GM19023 (cell line): ENCODE measurements at regions not wholly inside any gene's neighbourhood (a gene's known extent, or its start where the extent isn't known, plus 50 kb on each side); places are given as distances from the start of the nearest gene placed in this dataset.

ENCODE experiments used
- ATAC-seq: cut with Tn5 transposase; IDR thresholded peaks from one replicate; pipeline ENCODE4 v1.9.1; 2021; ENCODE audit warnings: mild to moderate bottlenecking, moderate library complexity; ENCODE audit not compliant: unreplicated experiment

GRCh38 chr6:150651808-150652470, 52.3 kb downstream of the PLEKHG1 start:
- no peak for ATAC-seq

- no peak for ATAC-seq
Measured at GRCh38 chr6:150652848-150653613, 53.3 kb downstream of the PLEKHG1 start.

GRCh38 chr6:150654608-150655007, 54.9 kb downstream of the PLEKHG1 start:
- no peak for ATAC-seq

GRCh38 chr6:150656156-150656555, 56.5 kb downstream of the PLEKHG1 start:
- ATAC-seq, result no peak

- ATAC-seq, result no peak
Measured at GRCh38 chr6:150658421-150658820, 58.7 kb downstream of the PLEKHG1 start.

DNA sequence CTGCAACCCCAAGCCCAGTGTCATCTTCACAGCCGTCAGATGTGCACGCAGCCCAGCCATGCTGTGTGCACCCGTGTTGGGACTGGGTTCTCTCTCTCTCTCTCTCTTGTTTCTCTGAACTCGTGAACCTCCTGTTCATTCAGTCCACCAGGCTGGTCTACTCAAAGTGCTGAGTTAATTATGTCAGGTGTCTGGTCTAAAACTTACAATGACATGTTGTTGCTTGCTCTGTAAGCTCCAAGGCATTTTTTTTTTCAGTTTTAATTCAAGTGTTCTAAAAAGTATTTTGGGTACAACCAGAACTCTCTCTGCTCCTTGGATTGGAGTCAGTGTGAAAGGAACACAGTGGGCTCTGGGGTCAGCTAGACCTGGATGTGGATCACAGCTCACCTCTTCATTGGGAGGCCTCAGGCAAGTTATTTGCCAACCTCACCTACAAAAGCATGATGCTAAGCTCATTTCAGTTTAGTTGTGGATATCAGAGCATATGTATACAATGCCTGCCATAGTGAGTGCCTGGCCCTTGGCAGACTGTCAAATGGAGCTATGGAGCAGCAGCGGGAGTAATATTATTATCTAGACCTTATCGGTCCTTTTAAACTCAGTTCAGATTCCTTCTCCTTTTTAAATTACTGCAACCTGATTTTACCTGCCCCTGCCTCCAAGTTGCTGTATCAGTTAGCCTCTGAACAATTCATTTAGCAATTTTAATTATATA, 59.5 kb downstream of the PLEKHG1 start:
- ATAC-seq, result no peak

DNA sequence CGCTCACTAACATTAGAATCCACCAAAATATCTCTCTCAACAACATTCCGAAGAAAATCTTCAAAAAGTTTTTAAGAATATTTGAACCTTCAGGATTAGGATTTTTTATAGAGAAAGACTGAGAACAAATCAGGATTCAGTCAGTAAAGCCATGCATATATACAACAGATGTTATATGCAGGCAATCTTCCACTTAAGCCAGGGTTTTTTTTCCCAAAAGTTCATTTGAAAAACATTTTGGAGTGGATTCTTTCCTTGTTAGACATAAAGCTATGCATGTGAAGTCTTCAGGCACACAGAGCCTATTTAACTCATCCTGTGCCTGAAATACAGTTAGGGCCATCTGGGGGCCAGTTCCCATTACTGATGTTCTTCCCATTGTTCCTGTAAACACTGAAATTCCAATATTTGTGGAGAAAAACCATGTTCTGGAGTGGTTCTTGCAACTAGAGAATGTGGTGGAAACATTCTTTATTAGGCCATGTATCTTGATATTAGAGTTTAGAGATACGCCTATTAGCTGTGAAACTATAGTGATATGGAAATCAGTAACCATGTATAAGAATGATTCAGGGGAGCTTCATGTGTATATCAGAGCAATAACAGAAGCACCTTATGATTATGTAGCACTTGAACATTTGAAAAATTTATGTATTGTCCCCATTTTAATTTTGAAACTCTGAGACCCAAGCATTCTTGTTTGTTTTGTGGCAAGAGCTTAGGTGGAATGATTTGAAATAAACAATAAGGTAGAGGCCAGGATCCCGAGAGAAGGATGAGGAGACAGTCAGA, 61.7 kb downstream of the PLEKHG1 start:
- ATAC-seq, result no peak

DNA sequence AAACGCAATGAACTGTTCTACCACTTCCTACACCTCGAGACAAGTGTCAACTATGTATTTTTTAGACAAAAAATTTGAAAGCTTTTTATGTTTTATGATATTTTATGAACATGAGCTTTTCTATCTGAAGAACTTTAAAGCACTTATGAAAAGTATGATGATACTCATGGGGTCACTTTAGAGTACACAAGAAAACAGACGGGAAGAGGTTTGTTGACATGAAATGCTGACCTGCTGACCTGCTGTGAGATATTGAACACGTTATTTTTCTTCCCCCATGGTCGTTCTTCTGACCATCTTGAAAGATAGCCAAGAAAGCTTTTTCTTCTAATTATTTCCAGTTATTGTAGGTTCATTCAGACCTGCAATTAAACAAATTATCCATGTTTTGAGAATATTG, 63.1 kb downstream of the PLEKHG1 start:
- ATAC-seq, result no peak

GRCh38 chr6:150664091-150664490, 64.4 kb downstream of the PLEKHG1 start:
- no peak for ATAC-seq

- ATAC-seq, result no peak
Measured at GRCh38 chr6:150666071-150666470, 66.4 kb downstream of the PLEKHG1 start.

DNA sequence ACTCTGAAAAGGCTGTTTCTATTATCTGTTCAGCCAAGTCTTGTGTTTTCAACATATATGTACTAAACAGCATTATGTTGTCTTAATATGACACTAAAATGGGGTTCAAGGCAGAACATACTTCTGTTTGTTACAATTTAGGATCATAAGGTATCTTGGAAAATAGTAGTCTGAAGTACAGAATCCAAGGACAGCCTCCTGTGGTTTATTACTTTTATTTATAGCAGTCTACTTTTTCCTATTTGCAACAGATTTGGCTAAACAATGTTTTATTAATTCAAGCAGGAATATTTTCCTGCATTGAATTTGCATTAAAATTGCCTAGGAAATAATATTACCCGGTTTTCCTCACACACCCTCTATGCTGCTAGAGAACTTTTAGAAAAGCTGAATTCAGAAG, 67.7 kb downstream of the PLEKHG1 start:
- no peak for ATAC-seq

GRCh38 chr6:150667977-150668716, 68.5 kb downstream of the PLEKHG1 start:
- ATAC-seq, result no peak

GRCh38 chr6:150668900-150669302, 69.2 kb downstream of the PLEKHG1 start:
- no peak for ATAC-seq

DNA sequence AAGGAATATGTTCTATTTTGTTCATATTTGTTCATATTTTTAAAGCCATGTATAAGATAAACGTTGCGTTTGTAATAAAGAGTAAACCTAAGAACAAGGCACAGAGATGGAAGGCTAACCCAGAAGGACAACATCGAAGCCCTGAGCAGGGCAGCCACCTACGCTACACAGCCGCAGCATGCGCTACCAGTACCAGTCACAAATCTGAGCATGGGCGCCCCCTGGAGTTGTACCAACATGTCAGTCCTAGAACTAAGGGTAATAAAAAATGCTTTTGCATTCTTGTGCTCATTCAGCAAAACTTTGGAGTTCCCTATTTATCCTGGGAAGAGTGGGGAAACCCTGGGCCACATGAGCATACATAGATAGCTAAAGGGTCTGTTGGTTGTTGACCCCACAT, 70.6 kb downstream of the PLEKHG1 start:
- ATAC-seq, result no peak

DNA sequence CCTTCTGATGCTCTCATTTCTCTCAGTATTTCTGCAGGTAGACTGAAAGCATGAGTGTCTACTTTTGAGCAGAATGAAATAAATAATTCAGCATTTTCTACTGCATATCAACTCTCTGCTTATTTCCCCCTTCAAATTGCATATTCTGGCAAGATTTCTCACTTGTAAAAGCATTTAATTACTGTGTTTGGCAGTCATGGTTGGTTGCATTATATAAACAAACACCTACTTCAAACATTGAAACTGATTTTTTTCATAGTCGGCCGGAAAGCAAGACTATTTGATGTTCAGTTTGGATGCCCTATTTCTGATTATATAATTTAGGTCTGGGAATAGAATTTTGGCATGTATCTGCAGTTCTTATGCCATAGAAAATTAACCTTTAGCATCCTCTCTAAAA, 73.1 kb downstream of the PLEKHG1 start:
- ATAC-seq, result no peak

- no peak for ATAC-seq
Measured at GRCh38 chr6:150673720-150674346, 74.1 kb downstream of the PLEKHG1 start.

GRCh38 chr6:150676344-150676743, 76.7 kb downstream of the PLEKHG1 start:
- no peak for ATAC-seq

DNA sequence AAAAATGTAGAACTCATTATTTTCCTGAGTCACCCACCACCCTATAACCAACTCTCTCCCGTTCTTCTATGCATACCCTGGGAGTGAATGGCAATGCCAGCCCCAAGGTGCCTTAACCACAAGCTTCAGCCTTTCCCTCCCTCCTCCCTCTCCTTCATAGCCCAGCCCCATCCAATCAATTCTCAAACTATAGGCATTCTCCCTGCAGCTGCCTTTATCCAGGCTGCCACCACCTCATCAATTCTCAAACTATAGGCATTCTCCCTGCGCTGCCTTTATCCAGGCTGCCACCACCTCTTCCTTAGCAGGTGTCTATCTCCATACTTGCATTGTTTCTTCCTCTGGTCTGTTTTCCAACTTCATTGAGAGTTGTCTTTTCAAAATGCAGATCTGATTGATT, 77.1 kb downstream of the PLEKHG1 start:
- no peak for ATAC-seq

DNA sequence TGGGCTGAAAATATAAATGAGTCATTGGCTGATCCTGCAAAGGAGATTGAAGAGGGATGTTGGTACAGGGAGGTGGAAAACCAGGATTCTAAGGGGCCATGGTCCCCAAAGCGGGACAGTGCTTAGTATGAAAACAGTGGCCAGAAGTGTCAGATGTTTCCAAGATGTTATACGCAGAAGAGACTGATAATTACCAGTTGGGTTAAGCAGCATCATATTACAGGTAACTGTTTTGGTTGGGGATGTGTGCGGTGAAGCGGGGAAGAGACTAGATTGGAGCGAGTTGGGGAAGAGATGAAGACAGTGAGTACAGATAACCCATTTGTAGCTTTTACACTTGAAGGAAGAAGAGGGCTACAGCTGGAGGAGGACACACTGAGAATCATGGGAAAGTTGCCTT, 80.8 kb downstream of the PLEKHG1 start:
- ATAC-seq, result no peak
